Naive thymus-derived CD4-positive, alpha-beta T cell (primary cell): ENCODE measurements at regions not wholly inside any gene's neighbourhood (a gene's known extent, or its start where the extent isn't known, plus 50 kb on each side); places are given as distances from the start of the nearest gene placed in this dataset.

Experiments used
- ATAC-seq: fragments of 150-1000 bp; cut with Tn5 transposase; 2 replicates; pipeline ENCODE4 v1.10.0; 2021; ENCODE audit warnings: mild to moderate bottlenecking, moderate library complexity
- CTCF ChIA-PET: fragments of 350-600 bp; sonication (Branson Sonifier 250); formaldehyde crosslinking; loops from one replicate; lab custom pipeline; 2021; ENCODE audit warnings: antibody characterized with exemption; lab: Charles Lee
- POLR2A ChIA-PET: fragments of 350-600 bp; sonication (Branson Sonifier 250); formaldehyde crosslinking; loops from one replicate; lab custom pipeline; 2021; ENCODE audit warnings: antibody characterized with exemption, inconsistent platforms; lab: Charles Lee
- DNase-seq, 9 donors: peaks; one replicate each; pipeline versions ENCODE4 v3.0.0 to v3.0.0-alpha.2; 2020 to 2022; ENCODE audit warnings: mixed read lengths in 1 of 9
- H3K27ac ChIP-seq: one replicate; pipeline ENCODE4 v1.7.0; 2013; ENCODE audit warnings: mild to moderate bottlenecking, low read depth, low read length, moderate library complexity
- H3K27me3 ChIP-seq, 2 donors: one replicate each; pipeline ENCODE4 v1.7.0; 2013; ENCODE audit warnings: low read length in 2 of 2, mild to moderate bottlenecking in 2 of 2, moderate library complexity in 2 of 2; ENCODE audit not compliant: control insufficient read depth in 2 of 2, insufficient read depth in 2 of 2
- H3K36me3 ChIP-seq, 3 experiments: 1 replicate in 2 of 3; 2 replicates in 1 of 3; pipeline ENCODE4 v1.7.0; 2013; ENCODE audit warnings: low read length in 3 of 3, mild to moderate bottlenecking in 3 of 3, moderate library complexity in 1 of 3; ENCODE audit not compliant: insufficient read depth in 3 of 3, control insufficient read depth in 2 of 3
- H3K4me1 ChIP-seq, 2 donors: one replicate each; pipeline ENCODE4 v1.7.0; 2013; ENCODE audit warnings: low read length in 2 of 2, mild to moderate bottlenecking in 2 of 2, moderate library complexity in 1 of 2; ENCODE audit not compliant: control insufficient read depth in 2 of 2, insufficient read depth in 2 of 2
- H3K4me3 ChIP-seq: 2 replicates; pipeline ENCODE4 v1.7.0; 2013; ENCODE audit warnings: mild to moderate bottlenecking, low read length
- H3K9me3 ChIP-seq, 3 experiments: 1 replicate in 2 of 3; 2 replicates in 1 of 3; pipeline ENCODE4 v1.7.0; 2013; ENCODE audit warnings: low read length in 3 of 3; ENCODE audit not compliant: control insufficient read depth in 2 of 3
- H3K27ac Mint-ChIP-seq, 9 donors: one replicate each; pipeline ENCODE4 v1.8.0; 2020 to 2022; ENCODE audit warnings: mixed read lengths in 9 of 9, mild to moderate bottlenecking in 8 of 9, moderate library complexity in 5 of 9, inconsistent platforms in 2 of 9
- H3K27me3 Mint-ChIP-seq, 5 donors: one replicate each; pipeline ENCODE4 v1.8.0; 2021 to 2022; ENCODE audit warnings: mixed read lengths in 5 of 5, mild to moderate bottlenecking in 1 of 5
- H3K36me3 Mint-ChIP-seq, 5 donors: one replicate each; pipeline ENCODE4 v1.8.0; 2020 to 2022; ENCODE audit warnings: mixed read lengths in 5 of 5, mild to moderate bottlenecking in 3 of 5, inconsistent platforms in 1 of 5
- H3K4me1 Mint-ChIP-seq, 7 donors: one replicate each; pipeline ENCODE4 v1.8.0; 2020 to 2022; ENCODE audit warnings: mixed read lengths in 7 of 7, mild to moderate bottlenecking in 3 of 7, inconsistent platforms in 1 of 7
- H3K4me3 Mint-ChIP-seq, 10 donors: one replicate each; pipeline ENCODE4 v1.8.0; 2020 to 2022; ENCODE audit warnings: mild to moderate bottlenecking in 10 of 10, mixed read lengths in 10 of 10, moderate library complexity in 6 of 10, inconsistent platforms in 2 of 10
- H3K9me3 Mint-ChIP-seq, 11 donors: one replicate each; pipeline ENCODE4 v1.8.0; 2020 to 2022; ENCODE audit warnings: mixed read lengths in 11 of 11, mild to moderate bottlenecking in 4 of 11, inconsistent platforms in 1 of 11, moderate library complexity in 1 of 11
- intact Hi-C, 2 donors: fragments of 100-400 bp; cut with micrococcal nuclease; formaldehyde crosslinking; loops; one replicate each; pipeline ENCODE4 v1.15.1; 2023

DNA sequence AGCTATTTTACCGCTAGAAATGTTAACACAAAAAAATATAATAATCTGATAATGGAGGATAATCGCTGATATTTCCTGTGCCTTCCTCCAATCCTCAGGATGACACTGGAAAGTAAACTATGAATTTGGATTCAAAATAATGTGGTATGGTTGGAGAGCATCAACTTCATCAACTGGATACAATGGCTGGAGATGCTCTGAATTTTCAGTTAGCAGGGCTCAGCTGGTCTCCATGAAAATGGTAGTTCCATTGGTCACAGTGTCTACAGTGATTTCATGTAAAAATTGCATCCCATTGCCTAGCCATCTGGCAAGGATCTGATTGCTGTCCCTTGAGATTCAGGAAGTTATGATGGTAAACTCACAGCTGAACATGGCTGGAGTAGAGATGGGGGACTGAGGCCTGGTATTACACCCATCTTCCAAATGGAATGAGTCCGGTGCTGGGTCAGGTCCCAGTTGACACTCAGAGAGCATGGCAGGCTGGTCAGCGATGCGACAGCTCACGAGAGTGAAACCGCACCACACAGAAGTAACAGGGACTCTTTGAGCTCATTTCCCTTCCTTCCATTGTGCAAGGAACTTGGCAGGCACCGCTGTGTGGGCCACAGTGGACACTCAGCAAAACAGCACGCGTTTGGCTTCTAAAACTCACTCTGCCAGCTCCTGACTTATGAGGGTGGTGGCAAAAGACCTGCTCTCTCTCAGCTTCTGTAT, 142.4 kb upstream of the TNFAIP3 start:
- Histone ChIP-seq H3K9me3 (no peaks in the 10 kb centered on the region), H3K4me3 (no peak overlapping the region), H3K27ac (no peak overlapping the region), H3K4me1 (no peaks in the 10 kb centered on the region), H3K27me3 (no peaks in the 10 kb centered on the region), H3K36me3 (no peaks in the 10 kb centered on the region)
- peaks cover 0 to 11% (median 0%) of the 10 kb centered on the region in 5 donors for H3K36me3 Mint-ChIP-seq
- ATAC-seq (peak; percentile 60), DNase-seq (no peak)
- ChIA-PET POLR2A (no interaction called here), CTCF (interaction anchor here (0.9 kb wide), 1 partner anchor 8 kb away, joined by 3 read pairs; no protein-coding TSS in a partner anchor)
- peaks cover 0 to 21% (median 0%) of the 10 kb centered on the region in 7 donors for H3K4me1 Mint-ChIP-seq
- H3K27me3 Mint-ChIP-seq, result peaks cover 0 to 9% (median 3%) of the 10 kb centered on the region in 5 donors
- H3K27ac Mint-ChIP-seq, result no peak overlapping the region
- peaks cover 0 to 8% (median 0%) of the 10 kb centered on the region in 11 donors for H3K9me3 Mint-ChIP-seq
- intact Hi-C loops, result no loop called here
- H3K4me3 Mint-ChIP-seq, result no peak overlapping the region

DNA sequence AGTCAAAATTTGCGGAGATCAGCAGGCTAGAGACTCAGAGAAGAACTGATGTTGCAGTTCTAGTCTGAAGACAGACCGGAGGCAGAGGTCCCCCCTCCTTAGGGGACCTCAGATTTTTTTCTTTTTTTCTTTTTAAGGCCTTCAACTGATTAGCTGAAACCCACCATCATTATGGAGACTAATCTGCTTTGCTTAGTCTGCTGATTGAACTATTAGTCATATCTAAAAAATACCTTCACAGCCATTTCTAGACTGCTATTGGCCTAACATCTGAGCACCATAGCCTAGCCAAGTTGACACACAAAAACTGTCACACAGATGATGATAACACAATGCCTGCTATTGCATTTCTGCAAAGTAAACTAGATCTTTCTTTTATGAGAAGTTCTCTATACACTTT, 141.1 kb upstream of the TNFAIP3 start:
- H3K4me1 Mint-ChIP-seq, result peaks cover 0 to 16% (median 0%) of the 10 kb centered on the region in 7 donors
- no peaks in the 10 kb centered on the region for H3K9me3 ChIP-seq
- peaks cover 0 to 2% of the 10 kb centered on the region in 2 donors for H3K27me3 ChIP-seq
- H3K27ac Mint-ChIP-seq, result no peak overlapping the region
- no peaks in the 10 kb centered on the region for H3K4me1 ChIP-seq
- ChIA-PET POLR2A (interaction anchor here (2.2 kb wide), 1 partner anchor 9 kb away, joined by 5 read pairs; no protein-coding TSS in a partner anchor), CTCF (no interaction called here)
- H3K4me3 ChIP-seq, result no peak overlapping the region
- H3K36me3 Mint-ChIP-seq, result peaks cover 0 to 10% (median 0%) of the 10 kb centered on the region in 5 donors
- ATAC-seq (no peak), DNase-seq (no peak)
- intact Hi-C loops, result no loop called here
- H3K36me3 ChIP-seq, result no peaks in the 10 kb centered on the region
- H3K27me3 Mint-ChIP-seq, result peaks cover 0 to 9% (median 3%) of the 10 kb centered on the region in 5 donors
- H3K27ac ChIP-seq, result no peak overlapping the region
- peaks cover 0 to 8% (median 0%) of the 10 kb centered on the region in 11 donors for H3K9me3 Mint-ChIP-seq
- H3K4me3 Mint-ChIP-seq, result no peak overlapping the region

DNA sequence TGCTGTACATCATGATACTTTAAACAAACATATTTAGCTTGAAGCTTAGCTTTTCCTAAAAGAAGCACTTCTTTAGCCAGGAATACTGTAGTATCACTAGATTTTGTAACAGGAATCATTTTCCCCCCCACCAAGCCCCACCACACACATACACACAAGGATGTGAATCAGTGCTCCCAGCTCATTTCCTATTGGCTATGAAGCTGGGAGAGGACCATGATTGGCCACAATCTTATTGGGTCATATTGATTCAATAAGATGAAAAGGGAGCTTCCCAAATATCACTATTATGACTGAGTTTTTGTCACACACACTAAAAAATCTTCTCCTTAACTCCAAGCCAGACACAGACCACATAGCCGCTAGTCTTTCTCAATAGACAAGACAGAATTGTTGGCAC, 140.5 kb upstream of the TNFAIP3 start:
- Mint-ChIP-seq H3K4me3 (no peak overlapping the region), H3K27me3 (peaks cover 0 to 9% (median 3%) of the 10 kb centered on the region in 5 donors), H3K27ac (no peak overlapping the region), H3K9me3 (peaks cover 0 to 8% (median 0%) of the 10 kb centered on the region in 11 donors), H3K36me3 (peaks cover 0 to 10% (median 0%) of the 10 kb centered on the region in 5 donors), H3K4me1 (peaks cover 0 to 15% (median 0%) of the 10 kb centered on the region in 7 donors)
- intact Hi-C loops, result no loop called here
- H3K4me3 ChIP-seq, result no peak overlapping the region
- no peak for DNase-seq
- no peaks in the 10 kb centered on the region for H3K36me3 ChIP-seq
- CTCF ChIA-PET, result interaction anchor here (0.9 kb wide), 1 partner anchor 19 kb away, joined by 3 read pairs; no protein-coding TSS in a partner anchor
- H3K9me3 ChIP-seq, result no peaks in the 10 kb centered on the region
- no peak for ATAC-seq
- no peaks in the 10 kb centered on the region for H3K4me1 ChIP-seq
- no peak overlapping the region for H3K27ac ChIP-seq
- POLR2A ChIA-PET, result interaction anchor here (0.7 to 2.2 kb wide), 2 partner anchors 10 to 698 kb away, joined by 3 to 5 read pairs; no protein-coding TSS in a partner anchor
- peaks cover 0 to 2% of the 10 kb centered on the region in 2 donors for H3K27me3 ChIP-seq

DNA sequence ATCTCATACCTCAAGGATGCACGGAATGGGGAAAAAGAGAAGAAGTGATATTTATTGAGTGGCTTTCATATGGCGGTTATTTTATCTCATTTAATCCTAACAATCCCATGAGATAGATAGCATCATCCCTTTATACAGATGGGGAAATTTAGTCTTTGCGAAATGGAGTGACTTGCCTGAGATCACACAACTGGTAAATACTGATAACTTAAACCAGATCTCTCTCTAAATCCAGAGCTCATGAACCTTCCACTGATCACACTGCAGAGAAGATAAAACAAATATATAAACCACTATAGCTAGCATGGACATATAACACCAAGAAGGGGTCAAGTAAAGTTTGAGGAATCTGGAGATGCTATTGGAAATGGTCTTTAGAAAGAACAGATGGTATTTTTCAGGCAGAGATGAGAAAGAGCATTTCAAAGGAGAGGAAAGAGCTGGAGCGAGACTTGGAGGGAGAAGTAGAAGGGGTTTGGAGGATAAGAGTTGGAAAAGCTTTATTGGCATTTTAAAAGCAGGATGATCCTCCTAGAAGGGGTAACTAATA, 139.8 kb upstream of the TNFAIP3 start:
- intact Hi-C loops, result no loop called here
- ChIA-PET CTCF (interaction anchor here (0.6 to 0.9 kb wide), 2 partner anchors 19 to 644 kb away, joined by 3 read pairs; no protein-coding TSS in a partner anchor), POLR2A (interaction anchor here (0.7 to 2.2 kb wide), 2 partner anchors 10 to 699 kb away, joined by 3 to 5 read pairs; no protein-coding TSS in a partner anchor)
- Mint-ChIP-seq H3K4me1 (peaks cover 0 to 12% (median 0%) of the 10 kb centered on the region in 7 donors), H3K4me3 (no peak overlapping the region), H3K36me3 (peaks cover 0 to 10% (median 0%) of the 10 kb centered on the region in 5 donors), H3K27ac (peak overlapping the region in 1 of 9 donors; percentile 1), H3K27me3 (peaks cover 0 to 9% (median 4%) of the 10 kb centered on the region in 5 donors), H3K9me3 (peaks cover 0 to 8% (median 0%) of the 10 kb centered on the region in 11 donors)
- Histone ChIP-seq H3K4me3 (no peak overlapping the region), H3K4me1 (no peaks in the 10 kb centered on the region), H3K27ac (no peak overlapping the region), H3K36me3 (no peaks in the 10 kb centered on the region), H3K27me3 (peaks cover 0 to 2% of the 10 kb centered on the region in 2 donors), H3K9me3 (no peaks in the 10 kb centered on the region)
- no peak for ATAC-seq
- no peak for DNase-seq

DNA sequence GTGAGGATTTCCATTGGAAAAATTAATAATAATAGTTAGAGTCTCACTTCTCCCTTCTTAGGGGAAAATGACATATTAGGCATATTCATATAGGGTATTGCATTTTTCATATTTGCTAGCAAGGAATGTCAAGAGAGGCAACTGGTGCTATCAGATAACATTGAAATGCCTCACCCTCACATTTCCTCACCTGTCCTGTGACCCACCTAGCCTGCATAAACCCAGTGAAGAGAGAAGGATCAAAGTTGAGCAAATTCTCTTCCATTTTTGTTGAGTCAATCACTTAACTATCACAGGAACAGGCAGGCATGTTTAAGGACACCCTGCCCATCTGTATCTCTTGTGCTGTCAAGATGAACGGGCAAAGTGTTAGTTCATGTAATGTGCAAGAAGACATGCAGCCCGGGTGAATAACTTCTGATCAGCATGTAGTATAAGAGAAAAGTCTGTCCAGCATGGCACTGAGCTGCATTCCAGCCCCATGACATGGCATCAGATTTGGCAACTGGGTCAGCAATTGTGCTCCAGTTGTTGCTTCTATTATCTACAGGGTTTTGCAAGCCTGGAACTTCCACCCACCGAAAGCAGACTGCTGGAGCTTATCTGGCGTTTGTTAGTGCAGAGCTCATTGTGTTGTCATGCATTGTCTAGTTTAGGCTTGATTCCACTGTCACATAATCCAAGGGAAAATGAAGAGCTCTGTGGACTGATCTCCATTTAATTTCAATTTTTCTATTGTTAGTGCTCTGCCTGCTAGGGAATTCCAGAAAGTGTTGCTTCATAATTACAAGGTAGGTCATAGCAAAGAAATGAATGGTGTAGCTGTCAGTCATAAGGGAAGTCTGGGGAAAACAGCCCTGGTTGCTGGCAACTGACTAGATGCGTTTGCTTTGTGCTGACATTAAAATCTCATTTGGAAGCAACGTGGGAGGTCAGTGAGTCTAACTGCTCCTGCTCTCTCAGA, 138.4 kb upstream of the TNFAIP3 start:
- Mint-ChIP-seq H3K36me3 (peaks cover 0 to 4% (median 0%) of the 10 kb centered on the region in 5 donors), H3K4me3 (no peak overlapping the region), H3K27me3 (peaks cover 0 to 10% (median 9%) of the 10 kb centered on the region in 5 donors), H3K9me3 (peaks cover 0 to 3% (median 0%) of the 10 kb centered on the region in 11 donors), H3K4me1 (peaks cover 0 to 3% (median 0%) of the 10 kb centered on the region in 7 donors), H3K27ac (no peak overlapping the region)
- POLR2A ChIA-PET, result interaction anchor here (0.5 kb wide), 1 partner anchor 220 kb away, joined by 4 read pairs; no protein-coding TSS in a partner anchor
- Histone ChIP-seq H3K27me3 (peaks cover 0 to 2% of the 10 kb centered on the region in 2 donors), H3K4me1 (no peaks in the 10 kb centered on the region), H3K9me3 (no peaks in the 10 kb centered on the region), H3K27ac (no peak overlapping the region), H3K36me3 (no peaks in the 10 kb centered on the region), H3K4me3 (no peak overlapping the region)
- CTCF ChIA-PET, result interaction anchor here (0.7 to 1.3 kb wide), 2 partner anchors 20 to 675 kb away, joined by 3 read pairs; no protein-coding TSS in a partner anchor
- ATAC-seq, result peak; percentile 17
- DNase-seq, result no peak
- intact Hi-C loops, result no loop called here
